ENCODE measurements at regions not wholly inside any gene's neighbourhood (a gene's known extent, or its start where the extent isn't known, plus 50 kb on each side); places are given as distances from the start of the nearest gene placed in this dataset.

GRCh38 chr6:4587171-4587570 is 189.0 kb upstream of the CDYL start:
- no peak for DNase-seq (ENCODE audit: low read depth)

- DNase-seq (ENCODE audit: low read depth) = no peak
Observed at GRCh38 chr6:4586469-4586859, 189.7 kb upstream of the CDYL start.

GRCh38 chr6:4585682-4586468 is 190.3 kb upstream of the CDYL start:
- DNase-seq (ENCODE audit: low read depth) = no peak

GRCh38 chr6:4584801-4585200 is 191.4 kb upstream of the CDYL start:
- DNase-seq (ENCODE audit: low read depth) = no peak

- DNase-seq (ENCODE audit: low read depth) = no peak
Observed at GRCh38 chr6:4582506-4583417, 193.4 kb upstream of the CDYL start.

GRCh38 chr6:4581468-4582385 is 194.5 kb upstream of the CDYL start:
- no peak for DNase-seq (ENCODE audit: low read depth)

- no peak for DNase-seq (ENCODE audit: low read depth)
Observed at GRCh38 chr6:4580361-4580760, 195.8 kb upstream of the CDYL start.

- DNase-seq (ENCODE audit: low read depth) = no peak
Observed at GRCh38 chr6:4577406-4577805, 198.8 kb upstream of the CDYL start.

GRCh38 chr6:4575714-4576113 is 200.5 kb upstream of the CDYL start:
- DNase-seq (ENCODE audit: low read depth) = no peak

- DNase-seq (ENCODE audit: low read depth) = no peak
Observed at GRCh38 chr6:4574007-4574406, 202.2 kb upstream of the CDYL start.

- DNase-seq (ENCODE audit: low read depth) = no peak
Observed at GRCh38 chr6:4571011-4571410, 205.2 kb upstream of the CDYL start.

GRCh38 chr6:4568138-4568537 is 208.1 kb upstream of the CDYL start:
- no peak for DNase-seq (ENCODE audit: low read depth)

GRCh38 chr6:4567141-4567540 is 209.1 kb upstream of the CDYL start:
- DNase-seq (ENCODE audit: low read depth) = no peak

GRCh38 chr6:4565301-4566250 is 210.6 kb upstream of the CDYL start:
- DNase-seq (ENCODE audit: low read depth) = no peak

GRCh38 chr6:4564801-4565271 is 211.4 kb upstream of the CDYL start:
- DNase-seq (ENCODE audit: low read depth) = no peak

- DNase-seq (ENCODE audit: low read depth) = no peak
Observed at GRCh38 chr6:4563877-4564276, 212.3 kb upstream of the CDYL start.

GRCh38 chr6:4563156-4563555 is 213.0 kb upstream of the CDYL start:
- no peak for DNase-seq (ENCODE audit: low read depth)

- no peak for DNase-seq (ENCODE audit: low read depth)
Observed at GRCh38 chr6:4561773-4562400, 214.3 kb upstream of the CDYL start.

GRCh38 chr6:4561078-4561435 is 215.1 kb upstream of the CDYL start:
- DNase-seq (ENCODE audit: low read depth) = no peak
